ENCODE measurements at regions not wholly inside any gene's neighbourhood (a gene's known extent, or its start where the extent isn't known, plus 50 kb on each side); places are given as distances from the start of the nearest gene placed in this dataset.
"Not testable (repeated sequence)": the region's sequence is repeated elsewhere in the genome, so short reads cannot be mapped to it uniquely, and the experiment has no call there.

DNA sequence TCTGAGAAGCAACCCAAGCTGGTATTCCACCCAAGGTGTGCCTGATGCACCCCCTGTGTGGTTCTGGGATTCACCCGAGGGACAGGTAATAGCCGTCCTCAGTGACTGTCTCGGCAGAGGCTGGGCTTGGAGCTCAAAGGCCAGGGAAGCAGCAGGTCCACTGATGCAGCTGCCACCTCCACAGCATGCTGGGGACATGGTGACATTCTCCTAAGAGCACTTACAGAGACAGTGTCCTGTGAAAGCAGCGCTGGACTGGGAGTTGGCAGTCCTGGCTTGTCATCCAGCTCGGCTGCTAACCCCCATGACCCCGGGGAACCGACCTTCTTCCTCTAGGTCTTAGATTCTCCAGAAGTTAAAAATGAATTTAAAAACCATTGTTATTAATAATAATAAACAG is 72.8 kb downstream of the RPUSD4 start:
- H3K27me3 ChIP-seq (ENCODE audit: control insufficient read depth, insufficient read depth, low read length, poor library complexity, severe bottlenecking), result no peaks in the 10 kb centered on the region

DNA sequence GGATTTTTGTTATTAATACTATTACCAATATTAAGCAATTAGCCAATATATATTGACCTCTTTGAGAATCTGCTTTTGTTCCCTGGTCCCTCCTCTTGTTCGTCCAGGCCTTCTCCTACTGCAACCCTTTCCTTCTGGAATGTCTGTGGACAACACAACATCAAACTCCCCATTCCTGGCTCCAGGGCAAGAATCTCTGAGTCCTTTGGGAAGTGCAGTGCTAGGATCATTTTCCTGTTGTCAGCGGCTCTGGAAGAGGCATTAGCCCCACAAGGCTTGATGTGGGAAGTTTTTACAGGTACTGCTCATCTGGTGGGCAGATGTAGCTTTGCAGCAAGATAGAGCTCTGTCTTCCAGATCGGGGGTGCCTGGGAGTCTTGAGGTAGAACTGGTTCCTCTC is 74.3 kb downstream of the RPUSD4 start:
- no peaks in the 10 kb centered on the region for H3K36me3 ChIP-seq (ENCODE audit: control insufficient read depth, insufficient read depth, low read length)
- H3K4me1 ChIP-seq (ENCODE audit: control insufficient read depth, insufficient read depth, low read length), result peaks cover 39% of the 10 kb centered on the region
- H3K4me3 ChIP-seq (ENCODE audit: insufficient read depth, low read depth, low read length), result no peak overlapping the region
- H3K27me3 ChIP-seq (ENCODE audit: control insufficient read depth, insufficient read depth, low read length, poor library complexity, severe bottlenecking), result no peaks in the 10 kb centered on the region
- WGBS, 2 experiments, result 92 to 93% methylated on average over 3 of the region's 3 CpGs
- no peak overlapping the region for H3K27ac ChIP-seq (ENCODE audit: insufficient read depth, low read depth, low read length, poor library complexity, severe bottlenecking)
- no peaks in the 10 kb centered on the region for H3K9me3 ChIP-seq (ENCODE audit: control insufficient read depth, low read length)

More for the DNA sequence above, 72.8 kb downstream of the RPUSD4 start:
- Histone ChIP-seq H3K4me1 (ENCODE audit: control insufficient read depth, insufficient read depth, low read length) (peaks cover 28% of the 10 kb centered on the region), H3K27ac (ENCODE audit: insufficient read depth, low read depth, low read length, poor library complexity, severe bottlenecking) (no peak overlapping the region), H3K9me3 (ENCODE audit: control insufficient read depth, low read length) (no peaks in the 10 kb centered on the region), H3K36me3 (ENCODE audit: control insufficient read depth, insufficient read depth, low read length) (no peaks in the 10 kb centered on the region), H3K4me3 (ENCODE audit: insufficient read depth, low read depth, low read length) (no peak overlapping the region)
- 94 to 95% methylated on average over 7 of the region's 7 CpGs for WGBS, 2 experiments

DNA sequence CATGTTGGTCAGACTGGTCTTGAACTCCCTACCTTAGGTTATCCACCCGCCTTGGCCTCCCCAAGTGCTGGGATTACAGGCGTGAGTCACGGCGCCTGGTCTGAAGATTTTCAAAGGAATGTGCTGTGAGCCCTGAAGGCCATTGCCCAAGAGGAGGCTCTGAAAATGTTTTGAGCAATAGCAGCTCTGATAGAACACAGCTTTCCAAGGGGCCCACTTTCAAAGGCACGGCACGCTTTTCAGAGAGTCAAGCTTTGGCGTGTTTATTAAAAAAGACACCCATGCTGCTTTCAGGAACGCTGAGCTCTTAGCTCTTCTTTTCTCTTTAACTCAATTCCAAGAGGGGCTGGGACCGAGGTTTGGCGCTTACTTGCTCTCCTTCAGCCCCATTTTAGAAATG is 73.8 kb upstream of the CDON start:
- Histone ChIP-seq H3K27ac (ENCODE audit: insufficient read depth, low read depth, low read length, poor library complexity, severe bottlenecking) (no peak overlapping the region), H3K4me1 (ENCODE audit: control insufficient read depth, insufficient read depth, low read length) (peaks cover 39% of the 10 kb centered on the region), H3K36me3 (ENCODE audit: control insufficient read depth, insufficient read depth, low read length) (no peaks in the 10 kb centered on the region), H3K27me3 (ENCODE audit: control insufficient read depth, insufficient read depth, low read length, poor library complexity, severe bottlenecking) (no peaks in the 10 kb centered on the region), H3K9me3 (ENCODE audit: control insufficient read depth, low read length) (no peaks in the 10 kb centered on the region), H3K4me3 (ENCODE audit: insufficient read depth, low read depth, low read length) (no peak overlapping the region)
- WGBS, 2 experiments, result 87 to 92% methylated on average over 10 of the region's 10 CpGs

DNA sequence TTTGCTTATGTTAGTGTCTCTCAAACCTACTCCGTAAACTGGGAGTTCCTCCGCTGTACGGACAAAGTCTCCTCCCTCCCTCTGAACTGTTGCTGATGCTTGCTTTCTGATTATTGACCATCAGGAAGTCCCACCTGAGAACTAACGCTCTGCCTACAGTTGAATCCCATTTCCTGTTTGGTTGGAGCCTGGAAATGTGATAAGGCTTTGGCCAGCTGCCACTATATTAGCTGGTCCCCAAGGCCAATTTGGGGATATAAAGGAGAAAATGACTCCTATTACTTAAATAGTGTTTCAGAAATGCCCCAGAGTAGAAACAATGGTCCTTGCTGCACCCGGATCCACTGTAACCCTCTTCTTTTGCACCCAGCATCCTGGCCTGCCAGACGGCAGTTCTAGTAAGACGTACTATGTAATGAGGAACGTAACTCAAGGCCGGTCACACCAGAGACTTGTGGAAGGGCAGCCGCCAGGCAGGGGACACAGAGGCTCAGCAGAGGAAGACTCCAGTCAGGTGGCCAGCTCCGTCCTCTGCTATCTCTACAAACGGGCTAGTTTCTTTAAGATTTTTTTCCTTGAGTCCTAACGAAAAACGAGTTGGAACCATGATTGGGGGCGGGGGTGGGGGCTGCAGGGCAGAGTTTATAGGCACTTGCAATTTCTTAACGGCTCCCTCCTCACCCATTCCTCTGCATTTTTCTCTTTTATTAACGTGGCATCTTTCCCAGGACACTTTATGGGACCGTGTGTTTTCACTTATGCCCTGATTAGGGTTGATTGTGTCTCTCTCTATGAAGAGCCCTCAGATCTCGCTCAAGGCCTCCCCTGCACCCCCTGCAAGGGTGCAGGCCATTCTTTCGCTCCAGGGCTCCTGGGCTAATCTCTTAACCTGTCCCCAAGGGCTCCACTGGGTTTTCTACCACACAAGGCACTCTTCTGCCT is 72.8 kb upstream of the CDON start:
- Histone ChIP-seq H3K4me3 (ENCODE audit: insufficient read depth, low read depth, low read length) (no peak overlapping the region), H3K9me3 (ENCODE audit: control insufficient read depth, low read length) (no peaks in the 10 kb centered on the region), H3K4me1 (ENCODE audit: control insufficient read depth, insufficient read depth, low read length) (peaks cover 35% of the 10 kb centered on the region), H3K27me3 (ENCODE audit: control insufficient read depth, insufficient read depth, low read length, poor library complexity, severe bottlenecking) (no peaks in the 10 kb centered on the region), H3K27ac (ENCODE audit: insufficient read depth, low read depth, low read length, poor library complexity, severe bottlenecking) (no peak overlapping the region), H3K36me3 (ENCODE audit: control insufficient read depth, insufficient read depth, low read length) (no peaks in the 10 kb centered on the region)
- WGBS, 2 experiments, result 86 to 92% methylated on average over 20 of the region's 20 CpGs

DNA sequence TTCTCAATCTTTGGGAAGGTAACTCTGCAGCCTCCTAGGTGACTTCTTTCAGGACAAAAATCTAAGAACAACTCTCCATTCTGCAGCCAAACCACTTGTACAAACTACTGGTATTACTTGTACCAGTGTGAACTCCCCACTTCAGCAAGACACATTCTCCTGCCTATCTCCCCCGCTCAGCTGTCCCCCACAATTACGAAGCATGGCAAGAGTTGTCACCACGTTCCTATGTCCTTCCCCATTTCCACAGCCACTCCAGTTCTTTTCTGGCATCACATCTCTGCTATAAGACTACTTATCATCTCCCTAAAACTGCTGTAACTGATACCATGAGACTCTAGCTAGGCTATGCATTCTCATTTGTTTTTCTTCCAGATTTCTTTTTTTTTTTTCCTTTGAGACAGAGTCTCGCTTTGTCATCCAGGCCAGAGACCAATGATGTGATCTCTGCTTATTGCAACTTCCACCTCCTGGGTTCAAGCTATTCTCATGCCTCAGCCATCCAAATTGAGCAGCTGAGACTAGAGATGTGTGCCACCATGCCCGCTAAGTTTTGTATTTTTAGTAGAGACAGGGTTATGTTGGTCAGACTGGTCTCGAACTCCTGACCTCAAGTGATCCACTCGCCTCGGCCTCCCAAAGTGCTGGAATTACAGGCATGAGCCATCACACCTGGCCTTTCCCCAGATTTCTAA is 71.9 kb upstream of the CDON start:
- no peaks in the 10 kb centered on the region for H3K9me3 ChIP-seq (ENCODE audit: control insufficient read depth, low read length)
- H3K27me3 ChIP-seq (ENCODE audit: control insufficient read depth, insufficient read depth, low read length, poor library complexity, severe bottlenecking), result no peaks in the 10 kb centered on the region
- no peak overlapping the region for H3K4me3 ChIP-seq (ENCODE audit: insufficient read depth, low read depth, low read length)
- peaks cover 36% of the 10 kb centered on the region for H3K4me1 ChIP-seq (ENCODE audit: control insufficient read depth, insufficient read depth, low read length)
- no peaks in the 10 kb centered on the region for H3K36me3 ChIP-seq (ENCODE audit: control insufficient read depth, insufficient read depth, low read length)
- H3K27ac ChIP-seq (ENCODE audit: insufficient read depth, low read depth, low read length, poor library complexity, severe bottlenecking), result no peak overlapping the region
- 88 to 94% methylated on average over 8 of the region's 8 CpGs for WGBS, 2 experiments

DNA sequence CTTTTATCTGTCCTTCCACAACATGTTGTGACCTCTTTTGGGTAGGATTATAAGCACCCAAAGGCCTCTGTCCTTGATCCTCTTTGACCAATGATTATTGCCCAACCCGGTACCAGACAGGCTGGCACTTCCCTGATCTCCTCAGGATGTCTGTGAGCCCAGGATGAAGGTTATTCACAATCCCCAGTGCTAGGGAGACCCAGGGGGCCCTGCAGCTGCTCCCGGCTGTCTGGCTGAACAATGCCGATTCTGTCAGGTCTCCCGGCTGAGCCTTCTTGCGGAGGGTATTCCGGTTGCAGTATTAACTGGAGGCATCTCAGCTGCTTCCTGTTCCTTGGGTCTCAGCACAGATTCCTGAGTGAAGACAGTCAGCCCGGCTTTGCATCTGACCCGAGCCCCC is 71.2 kb upstream of the CDON start:
- no peak overlapping the region for H3K27ac ChIP-seq (ENCODE audit: insufficient read depth, low read depth, low read length, poor library complexity, severe bottlenecking)
- H3K36me3 ChIP-seq (ENCODE audit: control insufficient read depth, insufficient read depth, low read length), result no peaks in the 10 kb centered on the region
- WGBS, 2 experiments, result 29 to 46% methylated on average over 8 of the region's 8 CpGs
- H3K4me3 ChIP-seq (ENCODE audit: insufficient read depth, low read depth, low read length), result no peak overlapping the region
- H3K9me3 ChIP-seq (ENCODE audit: control insufficient read depth, low read length), result no peaks in the 10 kb centered on the region
- H3K27me3 ChIP-seq (ENCODE audit: control insufficient read depth, insufficient read depth, low read length, poor library complexity, severe bottlenecking), result no peaks in the 10 kb centered on the region
- peaks cover 36% of the 10 kb centered on the region for H3K4me1 ChIP-seq (ENCODE audit: control insufficient read depth, insufficient read depth, low read length)

DNA sequence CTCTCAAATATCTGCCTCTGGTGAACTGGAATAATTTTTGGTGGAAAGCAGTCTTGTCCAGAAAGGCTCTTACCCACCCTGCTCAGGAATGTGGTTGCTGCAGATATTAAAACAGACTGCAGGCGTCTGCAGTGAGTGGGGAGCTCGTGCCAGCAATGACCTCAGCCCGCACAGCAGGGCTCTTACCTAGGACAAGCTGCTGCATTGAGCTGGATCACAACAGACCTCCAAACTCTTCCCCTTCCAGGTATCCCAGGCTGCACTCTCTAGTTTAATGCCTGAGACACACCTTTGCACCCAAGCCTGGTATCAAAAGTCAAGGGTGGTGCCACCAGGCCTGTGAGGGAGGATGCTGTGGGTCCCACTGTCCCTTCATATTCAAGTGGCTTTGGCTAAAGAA is 69.7 kb upstream of the CDON start:
- Histone ChIP-seq H3K4me3 (ENCODE audit: insufficient read depth, low read depth, low read length) (no peak overlapping the region), H3K36me3 (ENCODE audit: control insufficient read depth, insufficient read depth, low read length) (no peaks in the 10 kb centered on the region), H3K9me3 (ENCODE audit: control insufficient read depth, low read length) (no peaks in the 10 kb centered on the region), H3K27ac (ENCODE audit: insufficient read depth, low read depth, low read length, poor library complexity, severe bottlenecking) (no peak overlapping the region), H3K27me3 (ENCODE audit: control insufficient read depth, insufficient read depth, low read length, poor library complexity, severe bottlenecking) (no peaks in the 10 kb centered on the region), H3K4me1 (ENCODE audit: control insufficient read depth, insufficient read depth, low read length) (peaks cover 41% of the 10 kb centered on the region)
- whole genome bisulfite sequencing, 2 experiments, result 59% methylated on average over 3 of the region's 3 CpGs

DNA sequence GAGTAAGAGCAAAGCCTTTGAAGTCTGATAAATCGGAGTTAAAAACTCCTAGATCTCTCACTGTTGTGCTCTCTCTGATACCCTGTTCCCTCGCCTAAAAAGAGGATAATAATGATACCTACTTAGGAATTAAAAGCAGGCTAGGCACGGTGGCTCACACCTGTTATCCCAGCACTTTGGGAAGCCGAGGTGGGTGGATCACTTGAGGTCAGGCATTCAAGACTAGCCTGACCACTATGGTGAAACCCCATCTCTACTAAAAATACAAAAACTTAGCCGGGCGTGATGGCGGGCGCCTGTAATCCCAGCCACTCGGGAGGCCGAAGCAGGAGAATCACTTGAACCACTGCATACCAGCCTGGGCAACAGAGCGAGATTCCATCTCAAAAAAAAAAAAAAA is 68.1 kb upstream of the CDON start:
- H3K27me3 ChIP-seq (ENCODE audit: control insufficient read depth, insufficient read depth, low read length, poor library complexity, severe bottlenecking); H3K9me3 ChIP-seq (ENCODE audit: control insufficient read depth, low read length); H3K27ac ChIP-seq (ENCODE audit: insufficient read depth, low read depth, low read length, poor library complexity, severe bottlenecking); H3K4me3 ChIP-seq (ENCODE audit: insufficient read depth, low read depth, low read length); H3K36me3 ChIP-seq (ENCODE audit: control insufficient read depth, insufficient read depth, low read length): not testable (repeated sequence)
- H3K4me1 ChIP-seq (ENCODE audit: control insufficient read depth, insufficient read depth, low read length), result peaks cover 34% of the 10 kb centered on the region
- 93 to 94% methylated on average over 11 of the region's 11 CpGs for WGBS, 2 experiments

DNA sequence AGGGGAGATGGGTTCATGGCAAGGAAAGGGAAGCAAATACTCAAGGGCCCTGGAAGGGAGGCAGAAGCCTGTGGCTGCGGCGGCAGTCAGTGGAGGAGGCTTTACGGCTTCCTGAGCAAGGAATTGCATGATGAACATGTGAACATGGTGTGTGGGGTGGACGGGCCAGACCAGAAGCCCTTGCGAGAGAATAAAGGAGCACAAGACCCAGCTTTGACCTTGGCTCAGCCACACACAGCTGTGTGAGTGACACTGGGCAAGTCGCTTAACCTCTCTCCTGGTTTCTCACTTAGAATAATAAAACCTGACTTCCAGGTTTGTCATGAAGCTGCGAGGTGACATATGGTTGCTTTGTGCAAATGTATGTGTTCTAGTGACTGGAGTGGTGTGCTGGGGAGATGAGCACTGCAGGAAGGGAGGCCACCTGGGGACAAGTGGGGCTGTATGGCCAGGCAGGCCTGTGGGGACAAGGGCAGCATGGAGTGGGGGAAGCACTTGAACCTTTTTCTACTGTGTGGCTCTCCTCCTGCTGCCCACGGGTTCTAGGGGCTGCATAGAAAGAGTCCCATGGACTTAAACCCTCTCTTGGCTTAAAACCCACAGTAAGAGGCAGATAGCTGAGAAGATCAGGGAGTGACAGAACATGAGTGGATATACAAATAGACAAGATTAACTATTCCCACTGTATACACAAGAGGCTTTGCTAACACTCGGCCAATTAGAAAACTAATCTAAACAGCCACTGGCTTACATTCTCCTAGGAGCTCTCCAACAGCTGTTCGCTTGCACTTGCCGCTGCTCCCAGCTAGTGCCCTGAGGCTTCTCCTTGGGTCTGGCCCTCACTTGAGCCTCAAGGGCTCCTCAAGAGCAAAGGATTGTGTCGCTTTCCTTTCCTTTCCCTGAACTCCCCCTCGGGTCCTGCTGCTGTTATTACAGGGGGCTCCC is 67.3 kb upstream of the CDON start:
- Histone ChIP-seq H3K36me3 (ENCODE audit: control insufficient read depth, insufficient read depth, low read length) (no peaks in the 10 kb centered on the region), H3K4me3 (ENCODE audit: insufficient read depth, low read depth, low read length) (no peak overlapping the region), H3K9me3 (ENCODE audit: control insufficient read depth, low read length) (no peaks in the 10 kb centered on the region), H3K27ac (ENCODE audit: insufficient read depth, low read depth, low read length, poor library complexity, severe bottlenecking) (no peak overlapping the region), H3K27me3 (ENCODE audit: control insufficient read depth, insufficient read depth, low read length, poor library complexity, severe bottlenecking) (no peaks in the 10 kb centered on the region), H3K4me1 (ENCODE audit: control insufficient read depth, insufficient read depth, low read length) (peaks cover 33% of the 10 kb centered on the region)
- 87 to 89% methylated on average over 13 of the region's 13 CpGs for WGBS, 2 experiments

All from ectodermal cell (in vitro differentiated cells).